Osteoblast (primary cell): ENCODE measurements at regions not wholly inside any gene's neighbourhood (a gene's known extent, or its start where the extent isn't known, plus 50 kb on each side); places are given as distances from the start of the nearest gene placed in this dataset.

Experiments
- DNase-seq: peaks from one replicate; pipeline ENCODE4 v3.0.0; 2011; ENCODE audit warnings: low spot score, mixed read lengths; ENCODE audit not compliant: insufficient read length; ENCODE audit errors: missing footprints
- H2AFZ ChIP-seq: 2 replicates; pipeline ENCODE4 v1.6.0; 2011; ENCODE audit warnings: mild to moderate bottlenecking, low read length
- H3K27ac ChIP-seq: 2 replicates; pipeline ENCODE4 v1.5.1; 2011; ENCODE audit warnings: mild to moderate bottlenecking, low read depth, low read length, moderate library complexity
- H3K27me3 ChIP-seq: 2 replicates; pipeline ENCODE4 v1.6.0; 2012; ENCODE audit warnings: mild to moderate bottlenecking, control low read depth, inconsistent platforms, low read length, moderate library complexity; ENCODE audit not compliant: insufficient read depth
- H3K36me3 ChIP-seq: 2 replicates; pipeline ENCODE4 v1.5.1; 2011; ENCODE audit warnings: mild to moderate bottlenecking, low read length, control low read depth, moderate library complexity; ENCODE audit not compliant: insufficient read depth
- H3K4me1 ChIP-seq: 2 replicates; pipeline ENCODE4 v1.5.1; 2011; ENCODE audit warnings: mild to moderate bottlenecking, low read length, control low read depth, moderate library complexity; ENCODE audit not compliant: insufficient read depth
- H3K4me2 ChIP-seq: 2 replicates; pipeline ENCODE4 v1.6.0; 2011; ENCODE audit warnings: mild to moderate bottlenecking, low read length; ENCODE audit not compliant: insufficient read depth
- H3K4me3 ChIP-seq: fragments of 200-600 bp; sonication (generic); 3 replicates; pipeline ENCODE4 v1.5.1; 2012; ENCODE audit warnings: mild to moderate bottlenecking, low read length, inconsistent platforms; ENCODE audit not compliant: insufficient read depth
- H3K79me2 ChIP-seq: 2 replicates; pipeline ENCODE4 v1.6.0; 2012; ENCODE audit warnings: mild to moderate bottlenecking, low read length, control low read depth, inconsistent platforms; ENCODE audit not compliant: insufficient read depth
- H3K9me3 ChIP-seq: 2 replicates; pipeline ENCODE4 v1.5.1; 2011; ENCODE audit warnings: low read depth, low read length, control low read depth
- H4K20me1 ChIP-seq: 2 replicates; pipeline ENCODE4 v1.6.0; 2012; ENCODE audit warnings: mild to moderate bottlenecking, low read length, control low read depth; ENCODE audit not compliant: insufficient read depth
- TF ChIP-seq, protein P1 (sequence below): IDR thresholded peaks from 2 replicates; pipeline ENCODE4 v1.5.1; 2011; ENCODE audit warnings: mild to moderate bottlenecking, low read depth, low read length, moderate library complexity; ENCODE audit errors: extremely low read depth

DNA sequence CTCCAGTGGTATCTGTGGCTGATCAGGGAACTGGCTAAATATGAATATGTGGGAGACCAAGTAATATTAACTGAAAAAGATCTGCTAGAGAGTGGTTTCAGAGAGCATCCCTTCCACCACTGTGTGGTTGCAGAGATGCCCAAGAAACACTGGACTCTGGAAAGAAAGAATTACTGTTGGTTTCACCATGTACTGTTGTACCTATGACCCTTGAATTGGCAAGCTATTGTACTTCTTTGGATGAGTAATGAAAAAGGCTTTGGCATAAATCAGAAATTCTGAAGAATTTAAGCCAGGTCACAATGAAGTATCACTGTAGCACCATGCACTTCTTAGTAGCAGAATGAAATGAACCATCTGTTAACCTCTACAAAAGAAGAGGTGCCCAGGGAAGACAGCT lies 134.4 kb upstream of the INTU start:
- no peaks in the 10 kb centered on the region for H4K20me1 ChIP-seq
- no peak for DNase-seq
- H3K4me2 ChIP-seq = no peak overlapping the region
- H3K4me1 ChIP-seq = no peaks in the 10 kb centered on the region
- H3K27ac ChIP-seq = no peak overlapping the region
- H3K27me3 ChIP-seq = no peaks in the 10 kb centered on the region
- H3K4me3 ChIP-seq = no peak overlapping the region
- H2AFZ ChIP-seq = no peak overlapping the region
- TF ChIP-seq, protein P1, sequence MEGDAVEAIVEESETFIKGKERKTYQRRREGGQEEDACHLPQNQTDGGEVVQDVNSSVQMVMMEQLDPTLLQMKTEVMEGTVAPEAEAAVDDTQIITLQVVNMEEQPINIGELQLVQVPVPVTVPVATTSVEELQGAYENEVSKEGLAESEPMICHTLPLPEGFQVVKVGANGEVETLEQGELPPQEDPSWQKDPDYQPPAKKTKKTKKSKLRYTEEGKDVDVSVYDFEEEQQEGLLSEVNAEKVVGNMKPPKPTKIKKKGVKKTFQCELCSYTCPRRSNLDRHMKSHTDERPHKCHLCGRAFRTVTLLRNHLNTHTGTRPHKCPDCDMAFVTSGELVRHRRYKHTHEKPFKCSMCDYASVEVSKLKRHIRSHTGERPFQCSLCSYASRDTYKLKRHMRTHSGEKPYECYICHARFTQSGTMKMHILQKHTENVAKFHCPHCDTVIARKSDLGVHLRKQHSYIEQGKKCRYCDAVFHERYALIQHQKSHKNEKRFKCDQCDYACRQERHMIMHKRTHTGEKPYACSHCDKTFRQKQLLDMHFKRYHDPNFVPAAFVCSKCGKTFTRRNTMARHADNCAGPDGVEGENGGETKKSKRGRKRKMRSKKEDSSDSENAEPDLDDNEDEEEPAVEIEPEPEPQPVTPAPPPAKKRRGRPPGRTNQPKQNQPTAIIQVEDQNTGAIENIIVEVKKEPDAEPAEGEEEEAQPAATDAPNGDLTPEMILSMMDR = no peak
- H3K79me2 ChIP-seq = no peaks in the 10 kb centered on the region
- no peaks in the 10 kb centered on the region for H3K9me3 ChIP-seq
- H3K36me3 ChIP-seq = no peaks in the 10 kb centered on the region

DNA sequence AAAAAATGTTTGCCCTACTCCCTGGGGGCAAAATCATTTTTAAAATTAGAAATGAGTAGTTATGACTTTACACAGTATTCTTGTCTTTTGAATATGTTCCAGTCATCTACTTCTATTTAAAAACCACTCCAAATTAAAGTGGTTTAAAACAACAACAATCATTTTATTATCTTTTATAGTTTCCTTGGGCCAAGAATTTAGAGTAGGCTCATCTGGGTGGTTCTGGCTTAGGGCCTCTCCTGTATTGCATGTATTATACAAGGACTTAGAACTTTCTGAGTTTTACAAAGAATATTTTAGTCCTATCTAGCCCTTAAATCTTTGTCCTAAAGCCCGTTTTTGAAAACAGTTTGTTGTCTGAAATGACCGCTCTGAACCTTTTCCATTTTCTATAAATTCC lies 132.5 kb upstream of the INTU start:
- no peak for DNase-seq
- Histone ChIP-seq H2AFZ (no peak overlapping the region), H3K4me3 (no peak overlapping the region), H3K4me1 (no peaks in the 10 kb centered on the region), H3K27ac (no peak overlapping the region), H4K20me1 (no peaks in the 10 kb centered on the region), H3K79me2 (no peaks in the 10 kb centered on the region), H3K9me3 (no peaks in the 10 kb centered on the region), H3K27me3 (no peaks in the 10 kb centered on the region), H3K36me3 (no peaks in the 10 kb centered on the region), H3K4me2 (no peak overlapping the region)
- TF ChIP-seq, protein P1 = no peak

DNA sequence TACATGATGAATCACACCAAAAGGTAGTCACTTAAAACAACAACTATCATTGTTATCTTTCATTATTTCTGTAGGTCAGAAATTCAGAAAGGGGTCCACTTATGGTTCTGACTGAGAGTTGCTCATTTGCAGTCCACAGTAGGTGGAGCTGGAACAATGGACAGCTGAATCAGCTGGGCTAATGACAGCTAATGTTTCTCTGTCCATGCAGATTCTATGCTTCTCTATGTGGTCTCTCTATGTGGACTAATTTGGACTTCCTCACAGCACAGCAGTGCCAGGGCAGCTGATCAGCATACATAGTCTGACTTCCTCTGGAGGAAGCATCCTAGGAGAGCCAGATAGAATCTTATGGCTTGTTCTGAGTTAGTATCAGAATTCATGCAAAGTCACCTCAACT lies 131.7 kb upstream of the INTU start:
- Histone ChIP-seq H3K79me2 (no peaks in the 10 kb centered on the region), H3K4me3 (no peak overlapping the region), H3K27ac (no peak overlapping the region), H3K4me2 (no peak overlapping the region), H3K27me3 (no peaks in the 10 kb centered on the region), H3K36me3 (no peaks in the 10 kb centered on the region), H3K9me3 (no peaks in the 10 kb centered on the region), H3K4me1 (no peaks in the 10 kb centered on the region), H4K20me1 (no peaks in the 10 kb centered on the region), H2AFZ (no peak overlapping the region)
- TF ChIP-seq, protein P1 = no peak
- DNase-seq = no peak

DNA sequence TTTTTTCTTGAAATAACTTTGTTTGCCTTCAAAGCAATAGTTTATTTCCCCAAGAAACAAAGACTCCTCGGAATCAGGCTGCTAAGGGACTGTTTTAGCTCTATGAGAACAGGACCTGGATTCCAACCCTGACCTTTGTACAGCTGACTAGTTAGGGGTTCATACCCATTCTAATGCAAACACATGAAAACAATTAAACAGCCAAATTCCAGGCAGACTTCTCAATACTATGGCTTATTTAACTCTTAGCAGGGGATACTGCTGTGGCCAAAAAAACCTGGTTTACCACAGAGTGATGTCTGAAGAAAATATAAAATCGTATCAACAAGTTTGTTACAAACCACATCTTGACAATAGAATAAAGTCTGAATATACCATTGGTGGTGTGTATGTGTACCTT lies 129.6 kb upstream of the INTU start:
- no peak for DNase-seq

More for the DNA sequence above, 129.6 kb upstream of the INTU start:
- H3K79me2 ChIP-seq = no peaks in the 10 kb centered on the region
- no peaks in the 10 kb centered on the region for H3K9me3 ChIP-seq
- no peak overlapping the region for H2AFZ ChIP-seq
- no peaks in the 10 kb centered on the region for H3K27me3 ChIP-seq
- no peak overlapping the region for H3K4me3 ChIP-seq
- H3K4me1 ChIP-seq = no peaks in the 10 kb centered on the region
- TF ChIP-seq, protein P1 = no peak
- H4K20me1 ChIP-seq = no peaks in the 10 kb centered on the region
- H3K27ac ChIP-seq = no peak overlapping the region
- H3K36me3 ChIP-seq = no peaks in the 10 kb centered on the region
- H3K4me2 ChIP-seq = no peak overlapping the region
